Astrocyte of the spinal cord (primary cell): ENCODE measurements at regions not wholly inside any gene's neighbourhood (a gene's known extent, or its start where the extent isn't known, plus 50 kb on each side); places are given as distances from the start of the nearest gene placed in this dataset.

Experiments
- DNase-seq: peaks from one replicate; pipeline ENCODE4 v3.0.0; 2011; ENCODE audit warnings: low read depth, low spot score
- H3K4me3 ChIP-seq: 2 replicates; pipeline ENCODE4 v1.5.1; 2011; ENCODE audit warnings: low read depth, mild to moderate bottlenecking, low read length, moderate library complexity
- CTCF ChIP-seq: IDR thresholded peaks from 2 replicates; pipeline ENCODE4 v1.5.1; 2012; ENCODE audit warnings: low read depth, mild to moderate bottlenecking, low read length, inconsistent platforms
- in situ Hi-C: cut with HindIII; loops from 2 replicates; pipeline ENCODE4 v1.10.0; 2017; ENCODE audit warnings: low sequenced_read_pairs

GRCh38 chr1:59110271-59110670 lies 186.6 kb upstream of the FGGY start:
- no peak for TF ChIP-seq CTCF
- H3K4me3 ChIP-seq = no peak overlapping the region
- DNase-seq = no peak
- in situ Hi-C loops = no loop called here

- no peak for TF ChIP-seq CTCF
- no peak overlapping the region for H3K4me3 ChIP-seq
- in situ Hi-C loops = no loop called here
- no peak for DNase-seq
These were observed 182.9 kb upstream of the FGGY start for GRCh38 chr1:59113876-59114457.

GRCh38 chr1:59115865-59116264 lies 181.0 kb upstream of the FGGY start:
- no peak for TF ChIP-seq CTCF
- no peak overlapping the region for H3K4me3 ChIP-seq
- in situ Hi-C loops = no loop called here
- DNase-seq = no peak

GRCh38 chr1:59116920-59117542 lies 179.9 kb upstream of the FGGY start:
- in situ Hi-C loops = no loop called here
- no peak overlapping the region for H3K4me3 ChIP-seq
- DNase-seq = peak; percentile 56
- TF ChIP-seq CTCF = no peak

- TF ChIP-seq CTCF = no peak
- H3K4me3 ChIP-seq = no peak overlapping the region
- DNase-seq = no peak
- in situ Hi-C loops = no loop called here
These were observed 174.4 kb upstream of the FGGY start for GRCh38 chr1:59122527-59122926.

GRCh38 chr1:59123081-59123681 lies 173.7 kb upstream of the FGGY start:
- TF ChIP-seq CTCF = no peak
- H3K4me3 ChIP-seq = no peak overlapping the region
- in situ Hi-C loops = no loop called here
- no peak for DNase-seq
